ENCODE measurements at regions not wholly inside any gene's neighbourhood (a gene's known extent, or its start where the extent isn't known, plus 50 kb on each side); places are given as distances from the start of the nearest gene placed in this dataset.

DNA sequence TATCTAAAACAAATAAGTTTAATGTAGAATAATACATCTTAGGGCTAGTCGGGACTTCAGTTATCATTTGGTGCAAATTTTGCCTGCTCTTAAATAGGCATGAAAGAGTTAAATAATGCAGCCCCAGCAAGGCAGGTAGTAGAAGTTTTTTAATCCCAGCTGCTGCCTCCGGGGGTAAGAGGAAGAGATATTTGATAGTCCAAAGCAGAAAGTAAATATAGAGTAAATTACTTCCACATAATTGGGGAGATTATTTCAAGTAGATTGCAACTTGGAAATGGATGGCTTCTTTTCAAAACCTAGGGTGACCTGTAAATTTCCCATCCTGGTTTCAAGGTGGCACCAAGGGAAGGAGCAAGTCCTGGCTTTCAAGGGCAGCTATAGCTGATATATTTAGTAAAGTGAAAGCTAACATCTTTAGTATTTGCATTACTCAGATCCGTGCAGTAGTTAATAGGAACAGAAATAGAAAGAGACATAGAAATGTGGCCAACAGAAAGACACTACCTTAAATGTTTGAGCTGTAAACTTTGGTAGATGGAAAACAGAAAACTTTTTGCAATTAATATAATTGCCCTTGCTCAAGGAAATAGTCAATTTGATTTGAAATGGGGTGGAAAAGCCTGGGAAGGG is 109.1 kb downstream of the LMO4 start:
- Histone ChIP-seq H3K4me3 (ENCODE audit: low read depth, low read length) (no peak overlapping the region), H3K9ac (ENCODE audit: low read depth, low read length) (no peak overlapping the region), H3K4me1 (ENCODE audit: control insufficient read depth, insufficient read depth, low read length) (peaks cover 18% of the 10 kb centered on the region), H3K27ac (ENCODE audit: low read depth, low read length) (no peak overlapping the region), H3K9me3 (ENCODE audit: control insufficient read depth, insufficient read depth, low read length) (no peaks in the 10 kb centered on the region), H3K36me3 (ENCODE audit: control insufficient read depth, insufficient read depth, low read length) (no peaks in the 10 kb centered on the region), H3K27me3 (ENCODE audit: control insufficient read depth, insufficient read depth, low read length) (no peaks in the 10 kb centered on the region)

DNA sequence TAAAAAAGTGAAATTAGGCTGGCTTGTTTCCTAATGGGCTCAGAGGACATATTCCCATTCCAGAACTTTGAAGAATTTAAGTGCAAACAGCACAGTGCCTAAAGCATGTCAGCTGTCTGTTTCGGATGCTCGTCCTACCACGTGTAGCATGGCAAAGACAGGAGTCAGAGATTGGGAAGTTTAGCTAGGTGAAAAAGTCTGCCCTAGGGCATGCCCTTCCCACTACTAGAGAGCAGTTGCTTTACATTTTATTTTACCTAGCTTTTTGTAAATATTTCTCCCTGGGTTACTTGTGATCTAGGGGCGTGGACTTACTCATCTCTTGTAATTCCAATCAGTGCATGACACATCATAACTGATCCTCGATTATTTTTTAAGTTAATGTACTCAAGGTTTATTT is 111.1 kb downstream of the LMO4 start:
- Histone ChIP-seq H3K9me3 (ENCODE audit: control insufficient read depth, insufficient read depth, low read length) (peaks cover 14% of the 10 kb centered on the region), H3K27me3 (ENCODE audit: control insufficient read depth, insufficient read depth, low read length) (no peaks in the 10 kb centered on the region), H3K36me3 (ENCODE audit: control insufficient read depth, insufficient read depth, low read length) (no peaks in the 10 kb centered on the region), H3K4me1 (ENCODE audit: control insufficient read depth, insufficient read depth, low read length) (peaks cover 18% of the 10 kb centered on the region), H3K27ac (ENCODE audit: low read depth, low read length) (no peak overlapping the region), H3K9ac (ENCODE audit: low read depth, low read length) (no peak overlapping the region), H3K4me3 (ENCODE audit: low read depth, low read length) (no peak overlapping the region)

DNA sequence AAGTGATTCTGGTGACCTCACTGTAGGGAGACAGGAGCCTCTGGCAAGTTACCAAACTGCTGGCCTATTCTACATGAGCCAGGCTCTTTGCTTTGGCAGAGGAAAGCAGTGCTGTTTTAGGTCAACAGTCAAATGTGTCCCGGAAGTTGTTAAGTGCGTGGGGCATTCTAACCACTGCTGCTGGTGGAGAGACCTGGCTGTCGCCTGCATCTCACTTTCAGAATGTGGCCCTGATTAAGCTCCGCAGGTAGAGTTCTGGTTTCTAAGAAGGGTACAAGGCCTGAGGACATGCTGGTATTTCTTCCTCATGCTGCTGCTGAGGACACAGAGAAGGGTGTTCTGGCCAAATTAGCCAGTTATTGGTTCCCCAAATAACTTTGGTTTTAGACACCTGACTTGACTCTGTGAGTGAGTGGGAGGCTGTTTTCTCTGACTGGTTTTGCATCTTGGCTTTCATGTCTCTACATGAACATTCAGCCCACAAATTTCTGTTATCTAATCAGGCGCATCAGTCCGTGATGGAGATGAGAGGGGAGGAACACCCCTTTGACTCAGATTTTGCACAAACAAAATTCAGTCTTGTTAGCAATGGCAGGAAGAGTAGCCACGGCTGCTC is 120.8 kb downstream of the LMO4 start:
- H3K4me3 ChIP-seq (ENCODE audit: low read depth, low read length) = no peak overlapping the region
- H3K9me3 ChIP-seq (ENCODE audit: control insufficient read depth, insufficient read depth, low read length) = peaks cover 7% of the 10 kb centered on the region; the same call in 1 of the 2 replicates

DNA sequence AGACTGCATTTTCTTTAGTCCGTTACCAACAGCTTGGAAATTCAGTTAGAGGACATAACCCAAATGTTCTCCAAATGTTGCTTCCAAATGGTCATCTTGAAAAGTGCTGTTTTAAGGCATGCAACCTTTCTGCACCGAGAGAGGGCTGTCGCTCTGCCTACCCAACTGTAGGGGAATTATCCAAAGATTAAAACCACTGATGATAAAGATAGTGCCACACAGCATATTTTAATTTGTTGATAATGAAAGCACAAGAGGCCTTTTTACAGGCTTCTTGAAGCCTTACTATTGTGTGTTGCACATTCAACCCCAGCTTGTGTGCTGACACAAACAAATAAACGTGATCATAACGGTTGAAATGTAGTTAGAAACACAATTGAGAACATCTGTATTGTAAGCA is 121.5 kb downstream of the LMO4 start:
- no peak overlapping the region for H3K27ac ChIP-seq (ENCODE audit: low read depth, low read length)
- peaks cover 11% of the 10 kb centered on the region; the same call in 1 of the 2 replicates for H3K9me3 ChIP-seq (ENCODE audit: control insufficient read depth, insufficient read depth, low read length)
- peaks cover 14% of the 10 kb centered on the region for H3K4me1 ChIP-seq (ENCODE audit: control insufficient read depth, insufficient read depth, low read length)
- no peaks in the 10 kb centered on the region for H3K27me3 ChIP-seq (ENCODE audit: control insufficient read depth, insufficient read depth, low read length)
- H3K36me3 ChIP-seq (ENCODE audit: control insufficient read depth, insufficient read depth, low read length) = no peaks in the 10 kb centered on the region
- no peak overlapping the region for H3K4me3 ChIP-seq (ENCODE audit: low read depth, low read length)
- no peak overlapping the region for H3K9ac ChIP-seq (ENCODE audit: low read depth, low read length)

More for the DNA sequence above, 120.8 kb downstream of the LMO4 start:
- Histone ChIP-seq H3K27me3 (ENCODE audit: control insufficient read depth, insufficient read depth, low read length) (no peaks in the 10 kb centered on the region), H3K4me1 (ENCODE audit: control insufficient read depth, insufficient read depth, low read length) (peaks cover 14% of the 10 kb centered on the region), H3K36me3 (ENCODE audit: control insufficient read depth, insufficient read depth, low read length) (no peaks in the 10 kb centered on the region), H3K9ac (ENCODE audit: low read depth, low read length) (no peak overlapping the region), H3K27ac (ENCODE audit: low read depth, low read length) (no peak overlapping the region)

DNA sequence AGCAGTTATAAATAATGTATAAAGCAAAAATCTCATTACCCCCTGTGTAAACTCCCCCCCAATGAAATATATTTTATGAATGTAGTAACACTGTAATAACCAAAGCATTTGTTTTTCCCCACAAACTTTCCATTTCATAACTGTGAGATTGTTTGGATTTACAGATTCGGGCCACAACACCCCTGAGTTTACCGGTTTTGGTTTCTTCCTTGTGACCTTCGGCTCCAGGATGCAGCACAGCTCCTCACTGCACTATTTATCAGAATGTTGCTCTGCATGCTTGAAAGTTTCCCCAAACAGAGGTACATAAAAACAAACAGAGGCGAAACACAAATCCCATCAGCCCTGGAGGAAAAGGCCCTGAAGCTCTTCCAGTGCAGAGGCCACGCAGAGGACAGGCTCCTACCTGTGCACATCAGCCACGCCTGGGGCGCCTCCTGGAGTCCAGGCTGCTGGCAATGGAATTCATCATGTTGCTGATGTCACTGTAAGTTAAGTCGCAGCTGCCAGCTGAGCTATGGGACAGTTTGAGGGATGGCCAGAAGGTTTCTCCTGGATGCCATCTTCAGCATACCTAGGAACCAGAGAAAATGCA is 122.0 kb downstream of the LMO4 start:
- H3K36me3 ChIP-seq (ENCODE audit: control insufficient read depth, insufficient read depth, low read length) = no peaks in the 10 kb centered on the region
- H3K4me1 ChIP-seq (ENCODE audit: control insufficient read depth, insufficient read depth, low read length) = peaks cover 14% of the 10 kb centered on the region
- H3K9ac ChIP-seq (ENCODE audit: low read depth, low read length) = no peak overlapping the region
- H3K9me3 ChIP-seq (ENCODE audit: control insufficient read depth, insufficient read depth, low read length) = peaks cover 11% of the 10 kb centered on the region; the same call in 1 of the 2 replicates
- H3K27ac ChIP-seq (ENCODE audit: low read depth, low read length) = no peak overlapping the region
- H3K27me3 ChIP-seq (ENCODE audit: control insufficient read depth, insufficient read depth, low read length) = no peaks in the 10 kb centered on the region
- no peak overlapping the region for H3K4me3 ChIP-seq (ENCODE audit: low read depth, low read length)

DNA sequence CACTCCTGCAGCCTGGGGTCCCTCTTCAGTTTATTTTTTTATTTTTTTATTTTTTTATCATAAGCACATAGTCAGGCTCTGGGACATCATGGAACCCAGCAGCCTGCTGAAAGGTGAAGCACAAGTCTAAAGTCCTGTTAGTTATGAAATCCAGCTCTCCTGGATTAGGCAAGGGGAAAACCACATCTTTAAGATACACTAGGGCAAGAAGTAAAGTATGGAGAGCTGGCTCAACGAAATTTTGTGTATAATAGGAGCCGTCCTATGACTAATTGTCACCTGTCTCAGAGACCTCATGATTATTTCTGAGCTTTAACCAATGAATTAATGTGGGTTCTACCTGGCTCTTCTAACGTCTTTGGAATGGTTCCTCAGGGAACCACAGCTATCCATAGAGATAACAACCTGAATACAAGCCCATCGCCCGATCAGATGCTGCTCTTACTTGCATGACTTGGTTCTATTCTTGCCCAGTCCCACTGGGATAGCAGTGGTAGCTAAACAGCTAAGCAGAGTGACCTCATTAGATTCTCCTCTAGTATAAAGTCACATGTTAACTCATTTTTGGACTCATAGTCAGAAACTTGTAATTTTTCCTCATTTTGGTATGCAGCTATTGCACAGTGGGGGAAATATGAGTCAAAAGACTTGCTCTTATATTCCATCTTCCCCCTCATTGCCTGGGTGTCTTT is 122.7 kb downstream of the LMO4 start:
- Histone ChIP-seq H3K27me3 (ENCODE audit: control insufficient read depth, insufficient read depth, low read length) (no peaks in the 10 kb centered on the region), H3K9ac (ENCODE audit: low read depth, low read length) (no peak overlapping the region), H3K27ac (ENCODE audit: low read depth, low read length) (no peak overlapping the region), H3K4me3 (ENCODE audit: low read depth, low read length) (no peak overlapping the region), H3K4me1 (ENCODE audit: control insufficient read depth, insufficient read depth, low read length) (peaks cover 14% of the 10 kb centered on the region), H3K36me3 (ENCODE audit: control insufficient read depth, insufficient read depth, low read length) (no peaks in the 10 kb centered on the region), H3K9me3 (ENCODE audit: control insufficient read depth, insufficient read depth, low read length) (peaks cover 14% of the 10 kb centered on the region; the same call in 1 of the 2 replicates)

DNA sequence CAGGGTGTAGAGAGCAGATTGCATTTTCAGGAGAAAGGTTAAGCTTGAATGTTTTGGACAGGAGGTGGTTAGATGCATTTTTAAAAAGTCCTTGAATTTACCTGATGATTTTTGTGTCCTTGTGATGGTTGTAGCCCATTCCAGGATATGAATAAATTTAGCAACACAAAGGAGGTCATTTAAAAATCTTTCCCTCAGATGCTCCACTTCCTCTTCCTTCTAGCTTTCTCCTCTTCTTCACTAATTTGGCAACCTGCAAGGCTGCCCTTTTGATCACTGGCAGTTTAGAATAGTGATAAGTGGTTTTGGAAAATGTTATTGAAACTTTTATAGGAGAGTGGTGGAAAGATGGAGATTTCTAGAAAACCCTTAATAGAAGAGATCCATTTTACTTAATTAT is 124.0 kb downstream of the LMO4 start:
- Histone ChIP-seq H3K27me3 (ENCODE audit: control insufficient read depth, insufficient read depth, low read length) (no peaks in the 10 kb centered on the region), H3K4me3 (ENCODE audit: low read depth, low read length) (no peak overlapping the region), H3K9ac (ENCODE audit: low read depth, low read length) (no peak overlapping the region), H3K36me3 (ENCODE audit: control insufficient read depth, insufficient read depth, low read length) (no peaks in the 10 kb centered on the region), H3K27ac (ENCODE audit: low read depth, low read length) (no peak overlapping the region), H3K9me3 (ENCODE audit: control insufficient read depth, insufficient read depth, low read length) (peaks cover 14% of the 10 kb centered on the region; the same call in 1 of the 2 replicates), H3K4me1 (ENCODE audit: control insufficient read depth, insufficient read depth, low read length) (peaks cover 14% of the 10 kb centered on the region)

DNA sequence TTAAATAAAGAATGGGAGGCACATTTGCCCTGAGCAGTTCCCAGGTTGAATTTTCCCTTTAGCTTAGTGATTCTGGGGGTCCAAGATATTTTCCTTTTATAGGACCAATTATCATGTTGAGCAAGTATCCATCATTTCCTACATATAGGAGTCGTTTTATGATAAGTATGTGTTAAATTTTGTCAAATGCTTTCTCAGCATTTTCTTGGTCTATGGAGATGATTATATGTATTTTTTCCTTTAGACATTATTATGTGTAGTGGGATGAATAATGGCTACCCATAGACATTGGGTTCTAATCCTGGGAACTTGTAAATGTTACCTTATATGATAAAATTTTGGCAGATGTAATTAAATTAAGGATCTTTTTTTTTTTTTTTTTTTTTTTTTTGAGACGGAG is 128.7 kb downstream of the LMO4 start:
- no peak overlapping the region for H3K4me3 ChIP-seq (ENCODE audit: low read depth, low read length)
- H3K36me3 ChIP-seq (ENCODE audit: control insufficient read depth, insufficient read depth, low read length) = no peaks in the 10 kb centered on the region
- no peak overlapping the region for H3K27ac ChIP-seq (ENCODE audit: low read depth, low read length)
- H3K9me3 ChIP-seq (ENCODE audit: control insufficient read depth, insufficient read depth, low read length) = peaks cover 20% of the 10 kb centered on the region; the same call in 1 of the 2 replicates
- H3K27me3 ChIP-seq (ENCODE audit: control insufficient read depth, insufficient read depth, low read length) = no peaks in the 10 kb centered on the region
- peaks cover 4% of the 10 kb centered on the region for H3K4me1 ChIP-seq (ENCODE audit: control insufficient read depth, insufficient read depth, low read length)
- no peak overlapping the region for H3K9ac ChIP-seq (ENCODE audit: low read depth, low read length)

DNA sequence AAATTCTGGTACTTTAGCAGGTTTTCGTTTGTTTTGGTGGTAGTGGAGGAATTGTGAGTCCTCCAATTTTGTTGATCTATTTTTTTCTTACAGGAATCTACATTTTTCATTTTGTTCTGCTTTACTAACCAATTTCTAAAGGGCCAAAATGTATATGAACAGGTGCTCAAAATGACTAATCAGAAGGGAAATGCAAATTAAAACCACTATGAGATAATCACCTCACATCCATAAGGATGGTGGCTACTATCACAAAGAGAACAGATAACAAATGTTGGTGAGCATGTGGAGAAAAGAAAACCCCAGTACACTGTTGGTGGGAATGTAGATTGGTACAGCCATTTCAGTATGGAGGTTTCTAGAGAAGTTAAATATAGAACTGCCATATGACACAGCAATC is 134.2 kb downstream of the LMO4 start:
- H3K9ac ChIP-seq (ENCODE audit: low read depth, low read length) = no peak overlapping the region
- H3K36me3 ChIP-seq (ENCODE audit: control insufficient read depth, insufficient read depth, low read length) = no peaks in the 10 kb centered on the region
- H3K27me3 ChIP-seq (ENCODE audit: control insufficient read depth, insufficient read depth, low read length) = no peaks in the 10 kb centered on the region
- H3K4me3 ChIP-seq (ENCODE audit: low read depth, low read length) = no peak overlapping the region
- H3K9me3 ChIP-seq (ENCODE audit: control insufficient read depth, insufficient read depth, low read length) = 0 out of 2 replicates have a peak, but pooled peaks cover 5% of the 10 kb centered on the region
- no peak overlapping the region for H3K27ac ChIP-seq (ENCODE audit: low read depth, low read length)
- H3K4me1 ChIP-seq (ENCODE audit: control insufficient read depth, insufficient read depth, low read length) = peaks cover 11% of the 10 kb centered on the region

DNA sequence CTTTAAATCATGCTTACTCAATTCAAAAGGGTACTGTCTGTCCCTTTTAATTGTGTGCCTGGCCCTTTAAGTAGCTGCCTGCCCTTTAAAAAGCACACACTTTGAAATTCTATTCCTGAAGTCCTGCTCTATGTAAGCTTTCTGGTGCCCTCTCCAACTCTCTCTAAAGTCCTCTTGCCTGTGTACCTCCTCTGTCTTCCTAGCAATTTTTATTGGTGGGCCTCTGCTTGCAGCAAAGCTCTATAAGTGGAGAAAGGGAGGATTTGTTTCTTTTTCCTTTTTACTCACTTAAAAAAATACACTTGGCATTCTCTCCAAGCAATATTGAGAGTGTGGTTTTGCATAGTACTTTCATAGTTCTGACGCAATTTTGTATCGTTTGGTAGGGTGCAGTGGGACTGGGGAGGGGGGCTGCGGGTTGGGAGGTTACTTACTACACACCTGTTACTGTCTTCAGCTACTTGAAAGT is 135.4 kb downstream of the LMO4 start:
- Histone ChIP-seq H3K27ac (ENCODE audit: low read depth, low read length) (no peak overlapping the region), H3K9ac (ENCODE audit: low read depth, low read length) (no peak overlapping the region), H3K27me3 (ENCODE audit: control insufficient read depth, insufficient read depth, low read length) (no peaks in the 10 kb centered on the region), H3K4me3 (ENCODE audit: low read depth, low read length) (no peak overlapping the region), H3K36me3 (ENCODE audit: control insufficient read depth, insufficient read depth, low read length) (no peaks in the 10 kb centered on the region), H3K4me1 (ENCODE audit: control insufficient read depth, insufficient read depth, low read length) (peaks cover 11% of the 10 kb centered on the region), H3K9me3 (ENCODE audit: control insufficient read depth, insufficient read depth, low read length) (no peaks in the 10 kb centered on the region)

DNA sequence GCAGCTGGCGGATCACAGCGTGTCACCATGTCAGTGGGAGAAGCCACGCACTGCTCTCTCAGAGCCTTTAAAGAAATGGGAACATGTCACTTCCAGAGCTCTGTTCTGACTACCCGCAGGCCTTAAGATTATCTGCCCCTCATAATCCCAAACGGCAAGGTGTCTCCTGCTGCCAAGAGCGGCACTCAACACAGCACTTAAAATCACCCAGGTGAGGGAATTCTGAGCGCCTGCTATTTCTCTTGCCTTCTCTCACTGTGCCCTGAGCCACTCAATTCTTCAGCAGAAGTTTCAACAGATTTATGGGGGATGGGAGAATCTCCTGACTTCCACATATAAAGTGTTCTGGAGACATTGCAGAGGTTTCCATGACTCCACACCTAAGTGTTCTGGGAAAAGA is 137.9 kb downstream of the LMO4 start:
- no peak overlapping the region for H3K27ac ChIP-seq (ENCODE audit: low read depth, low read length)
- no peaks in the 10 kb centered on the region for H3K27me3 ChIP-seq (ENCODE audit: control insufficient read depth, insufficient read depth, low read length)
- H3K4me1 ChIP-seq (ENCODE audit: control insufficient read depth, insufficient read depth, low read length) = peaks cover 11% of the 10 kb centered on the region
- no peaks in the 10 kb centered on the region for H3K9me3 ChIP-seq (ENCODE audit: control insufficient read depth, insufficient read depth, low read length)
- no peak overlapping the region for H3K4me3 ChIP-seq (ENCODE audit: low read depth, low read length)
- no peaks in the 10 kb centered on the region for H3K36me3 ChIP-seq (ENCODE audit: control insufficient read depth, insufficient read depth, low read length)
- H3K9ac ChIP-seq (ENCODE audit: low read depth, low read length) = no peak overlapping the region

Data from HUES48 (cell line).